GM12892 (cell line): ENCODE measurements at regions not wholly inside any gene's neighbourhood (a gene's known extent, or its start where the extent isn't known, plus 50 kb on each side); places are given as distances from the start of the nearest gene placed in this dataset.

ENCODE experiments used
- POLR2A ChIP-seq: IDR thresholded peaks from 2 replicates; pipeline ENCODE4 v1.6.1; 2011; ENCODE audit warnings: low read depth, low read length, control low read depth
- POLR2AphosphoS5 ChIP-seq: IDR thresholded peaks from 2 replicates; pipeline ENCODE4 v1.6.1; 2011; ENCODE audit warnings: low read depth, low read length, control low read depth
- TAF1 ChIP-seq: IDR thresholded peaks from 2 replicates; pipeline ENCODE4 v1.6.1; 2011; ENCODE audit warnings: low read depth, mild to moderate bottlenecking, control low read depth, low read length, borderline replicate concordance

- TF ChIP-seq POLR2A (no peak), TAF1 (no peak), POLR2AphosphoS5 (no peak)
Observed at GRCh38 chr11:24153337-24153736, 343.5 kb upstream of the LUZP2 start.
